OCI-LY3 (cell line): ENCODE measurements at regions not wholly inside any gene's neighbourhood (a gene's known extent, or its start where the extent isn't known, plus 50 kb on each side); places are given as distances from the start of the nearest gene placed in this dataset.

Experiments
- H2AFZ ChIP-seq: fragments of 200-600, 300-600 bp; shearing (Covaris generic); 2 replicates; pipeline ENCODE4 v1.6.0; 2014; ENCODE audit warnings: antibody characterized with exemption, low read depth, low read length
- H3K27ac ChIP-seq: fragments of 200-600, 300-600 bp; sonication (generic); 2 replicates; pipeline ENCODE4 v1.5.1; 2014; ENCODE audit warnings: mild to moderate bottlenecking, low read length, moderate library complexity, mixed read lengths
- H3K27me3 ChIP-seq: fragments of 200-600, 300-600 bp; sonication (generic); 2 replicates; pipeline ENCODE4 v1.6.1; 2014; ENCODE audit warnings: low read depth, low read length, mixed read lengths
- H3K36me3 ChIP-seq: fragments of 200-600, 300-600 bp; sonication (generic); replicated peaks from 2 replicates; pipeline ENCODE3; 2014; ENCODE audit warnings: low read depth, low read length, mixed read lengths
- H3K4me1 ChIP-seq: fragments of 300-600, 200-600 bp; sonication (generic); 2 replicates; pipeline ENCODE4 v1.6.1; 2014; ENCODE audit warnings: low read length, mixed read lengths
- H3K4me2 ChIP-seq: fragments of 200-600, 300-600 bp; sonication (generic); 2 replicates; pipeline ENCODE4 v1.6.1; 2014; ENCODE audit warnings: low read length, mixed read lengths
- H3K4me3 ChIP-seq: fragments of 300-600, 200-600 bp; sonication (generic); 2 replicates; pipeline ENCODE4 v1.5.1; 2014; ENCODE audit warnings: antibody characterized with exemption, mild to moderate bottlenecking, low read length, moderate library complexity
- H3K79me2 ChIP-seq: fragments of 300-600, 200-600 bp; shearing (Covaris generic); 2 replicates; pipeline ENCODE4 v1.6.1; 2014; ENCODE audit warnings: mild to moderate bottlenecking, low read length, mixed read lengths
- H3K9ac ChIP-seq: fragments of 300-600, 200-600 bp; shearing (Covaris generic); 2 replicates; pipeline ENCODE4 v1.6.0; 2014; ENCODE audit warnings: mild to moderate bottlenecking, low read length, moderate library complexity
- H3K9me3 ChIP-seq: fragments of 200-600, 300-600 bp; shearing (Covaris generic); 2 replicates; pipeline ENCODE4 v1.6.1; 2014; ENCODE audit warnings: low read length, mixed read lengths; ENCODE audit not compliant: insufficient read depth
- H4K20me1 ChIP-seq: fragments of 200-600, 300-600 bp; sonication (generic); 2 replicates; pipeline ENCODE4 v1.6.1; 2016; ENCODE audit warnings: low read length, mixed read lengths; ENCODE audit not compliant: insufficient read depth
- EZH2phosphoT487 ChIP-seq: fragments of 200-600 bp; shearing (Covaris generic); IDR thresholded peaks from 2 replicates; pipeline ENCODE4 v1.6.1; 2018; ENCODE audit warnings: antibody characterized with exemption, mixed run types, low read depth
- TF ChIP-seq, protein P1 (sequence below): fragments of 200-600, 300-600 bp; sonication (generic); IDR thresholded peaks from 2 replicates; pipeline ENCODE4 v1.5.1; 2014; ENCODE audit warnings: antibody characterized with exemption, low read length, low read depth

DNA sequence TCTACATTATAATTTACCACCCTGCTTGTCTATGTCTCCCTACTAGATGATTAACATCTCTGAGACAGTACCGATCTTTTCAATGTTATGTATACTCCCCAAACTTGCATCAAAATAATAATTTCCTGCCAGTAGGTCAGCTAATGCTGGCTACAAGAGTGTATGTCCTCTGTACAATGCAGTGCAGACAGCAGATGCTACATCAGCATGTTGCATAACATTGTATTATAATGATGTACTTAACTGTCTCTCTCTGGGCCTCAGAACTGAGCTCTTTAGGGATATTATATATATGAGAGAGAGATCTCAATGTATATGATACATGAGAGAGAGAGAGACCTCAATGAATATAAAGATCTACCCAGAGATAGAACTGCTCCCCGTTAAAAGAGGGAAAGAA lies 456.6 kb downstream of the SHQ1 start:
- H3K9me3 ChIP-seq, result no peaks in the 10 kb centered on the region
- no peaks in the 10 kb centered on the region for H3K4me1 ChIP-seq
- H3K4me2 ChIP-seq, result no peak overlapping the region
- no peak overlapping the region for H3K27ac ChIP-seq
- H3K4me3 ChIP-seq, result no peak overlapping the region
- no peak overlapping the region for H3K9ac ChIP-seq
- no peaks in the 10 kb centered on the region for H3K36me3 ChIP-seq
- no peaks in the 10 kb centered on the region for H3K27me3 ChIP-seq
- no peak for TF ChIP-seq EZH2phosphoT487
- H2AFZ ChIP-seq, result no peak overlapping the region
- peaks cover 79% of the 10 kb centered on the region for H3K79me2 ChIP-seq
- H4K20me1 ChIP-seq, result peaks cover 96% of the 10 kb centered on the region

DNA sequence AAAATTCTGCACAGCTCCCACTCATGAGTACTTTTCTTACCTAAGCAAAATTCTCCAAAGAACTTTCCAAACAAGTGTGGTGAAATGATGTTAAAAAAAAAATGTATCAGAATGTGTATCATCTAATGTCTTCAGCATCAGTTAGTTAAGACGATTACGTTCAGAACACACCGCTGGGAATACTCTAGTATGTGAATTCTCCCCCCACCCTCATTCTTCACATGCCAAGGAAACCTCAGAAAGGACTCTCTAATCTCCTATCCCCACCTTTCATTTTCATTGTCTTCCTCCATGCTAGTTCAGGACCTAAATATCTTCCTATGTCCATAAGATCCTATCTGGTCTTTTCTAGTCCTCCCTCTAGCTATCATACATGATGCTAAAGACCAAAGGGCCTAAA lies 457.4 kb downstream of the SHQ1 start:
- Histone ChIP-seq H3K27me3 (no peaks in the 10 kb centered on the region), H3K4me2 (no peak overlapping the region), H3K79me2 (peaks cover 79% of the 10 kb centered on the region), H3K9ac (no peak overlapping the region), H3K4me3 (no peak overlapping the region), H2AFZ (no peak overlapping the region), H3K36me3 (no peaks in the 10 kb centered on the region), H3K4me1 (no peaks in the 10 kb centered on the region), H3K27ac (no peak overlapping the region), H4K20me1 (peaks cover 96% of the 10 kb centered on the region), H3K9me3 (no peaks in the 10 kb centered on the region)
- no peak for TF ChIP-seq EZH2phosphoT487
- TF ChIP-seq, protein P1, sequence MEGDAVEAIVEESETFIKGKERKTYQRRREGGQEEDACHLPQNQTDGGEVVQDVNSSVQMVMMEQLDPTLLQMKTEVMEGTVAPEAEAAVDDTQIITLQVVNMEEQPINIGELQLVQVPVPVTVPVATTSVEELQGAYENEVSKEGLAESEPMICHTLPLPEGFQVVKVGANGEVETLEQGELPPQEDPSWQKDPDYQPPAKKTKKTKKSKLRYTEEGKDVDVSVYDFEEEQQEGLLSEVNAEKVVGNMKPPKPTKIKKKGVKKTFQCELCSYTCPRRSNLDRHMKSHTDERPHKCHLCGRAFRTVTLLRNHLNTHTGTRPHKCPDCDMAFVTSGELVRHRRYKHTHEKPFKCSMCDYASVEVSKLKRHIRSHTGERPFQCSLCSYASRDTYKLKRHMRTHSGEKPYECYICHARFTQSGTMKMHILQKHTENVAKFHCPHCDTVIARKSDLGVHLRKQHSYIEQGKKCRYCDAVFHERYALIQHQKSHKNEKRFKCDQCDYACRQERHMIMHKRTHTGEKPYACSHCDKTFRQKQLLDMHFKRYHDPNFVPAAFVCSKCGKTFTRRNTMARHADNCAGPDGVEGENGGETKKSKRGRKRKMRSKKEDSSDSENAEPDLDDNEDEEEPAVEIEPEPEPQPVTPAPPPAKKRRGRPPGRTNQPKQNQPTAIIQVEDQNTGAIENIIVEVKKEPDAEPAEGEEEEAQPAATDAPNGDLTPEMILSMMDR, result no peak

DNA sequence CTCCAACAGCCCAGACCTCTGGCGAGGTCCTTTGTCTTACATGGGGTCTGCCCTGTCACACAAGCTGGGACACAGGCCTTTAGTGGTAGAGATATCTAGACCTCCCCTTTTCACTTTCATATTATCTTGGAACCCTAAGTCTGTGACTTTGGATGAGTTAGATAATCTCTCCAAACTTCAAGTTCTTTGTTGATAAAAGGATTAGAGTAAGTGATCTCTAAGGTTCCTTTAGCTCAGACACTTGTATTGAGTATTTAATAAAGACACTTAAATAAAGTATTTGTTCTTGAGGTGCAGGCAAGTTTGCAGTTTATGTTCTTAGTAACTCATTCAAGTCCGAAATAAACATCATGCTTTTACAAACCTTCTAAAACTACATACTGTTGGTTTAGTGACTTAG lies 459.6 kb downstream of the SHQ1 start:
- H3K4me2 ChIP-seq, result no peak overlapping the region
- H3K27me3 ChIP-seq, result no peaks in the 10 kb centered on the region
- TF ChIP-seq EZH2phosphoT487, result no peak
- TF ChIP-seq, protein P1, result no peak
- H3K4me3 ChIP-seq, result no peak overlapping the region
- no peak overlapping the region for H3K27ac ChIP-seq
- peaks cover 98% of the 10 kb centered on the region for H4K20me1 ChIP-seq
- no peak overlapping the region for H3K9ac ChIP-seq
- no peaks in the 10 kb centered on the region for H3K4me1 ChIP-seq
- H2AFZ ChIP-seq, result no peak overlapping the region
- H3K79me2 ChIP-seq, result peaks cover 80% of the 10 kb centered on the region
- H3K9me3 ChIP-seq, result no peaks in the 10 kb centered on the region
- no peaks in the 10 kb centered on the region for H3K36me3 ChIP-seq

DNA sequence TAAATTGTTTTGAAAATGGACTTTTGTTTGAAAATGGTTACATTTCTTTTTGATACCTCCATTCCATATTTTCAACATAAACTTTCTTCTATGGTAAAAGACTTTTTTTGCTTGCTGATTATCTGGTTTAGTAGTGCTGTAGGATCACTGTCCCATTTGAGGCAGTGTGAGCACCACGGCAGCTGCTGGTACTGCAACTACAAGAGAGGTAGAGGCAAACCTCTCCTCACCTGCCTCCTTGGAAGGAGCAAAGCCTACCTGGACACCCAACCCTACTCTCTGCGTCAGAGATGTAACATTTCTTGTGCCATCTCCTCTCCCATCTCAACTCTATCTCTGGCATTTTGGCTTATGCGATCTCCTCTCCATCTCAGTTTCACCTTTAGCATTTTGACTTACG lies 460.1 kb downstream of the SHQ1 start:
- no peak overlapping the region for H3K27ac ChIP-seq
- no peaks in the 10 kb centered on the region for H3K27me3 ChIP-seq
- H3K79me2 ChIP-seq, result peaks cover 82% of the 10 kb centered on the region
- H2AFZ ChIP-seq, result no peak overlapping the region
- H4K20me1 ChIP-seq, result peaks cover 98% of the 10 kb centered on the region
- TF ChIP-seq, protein P1, result no peak
- TF ChIP-seq EZH2phosphoT487, result no peak
- H3K4me2 ChIP-seq, result no peak overlapping the region
- H3K9ac ChIP-seq, result no peak overlapping the region
- H3K4me1 ChIP-seq, result no peaks in the 10 kb centered on the region
- no peak overlapping the region for H3K4me3 ChIP-seq
- no peaks in the 10 kb centered on the region for H3K36me3 ChIP-seq
- no peaks in the 10 kb centered on the region for H3K9me3 ChIP-seq
